ENCODE measurements at regions not wholly inside any gene's neighbourhood (a gene's known extent, or its start where the extent isn't known, plus 50 kb on each side); places are given as distances from the start of the nearest gene placed in this dataset.
A peak's percentile ranks its signal among the peaks of the same experiment; 100 is the strongest.

- TF ChIP-seq, protein P1, sequence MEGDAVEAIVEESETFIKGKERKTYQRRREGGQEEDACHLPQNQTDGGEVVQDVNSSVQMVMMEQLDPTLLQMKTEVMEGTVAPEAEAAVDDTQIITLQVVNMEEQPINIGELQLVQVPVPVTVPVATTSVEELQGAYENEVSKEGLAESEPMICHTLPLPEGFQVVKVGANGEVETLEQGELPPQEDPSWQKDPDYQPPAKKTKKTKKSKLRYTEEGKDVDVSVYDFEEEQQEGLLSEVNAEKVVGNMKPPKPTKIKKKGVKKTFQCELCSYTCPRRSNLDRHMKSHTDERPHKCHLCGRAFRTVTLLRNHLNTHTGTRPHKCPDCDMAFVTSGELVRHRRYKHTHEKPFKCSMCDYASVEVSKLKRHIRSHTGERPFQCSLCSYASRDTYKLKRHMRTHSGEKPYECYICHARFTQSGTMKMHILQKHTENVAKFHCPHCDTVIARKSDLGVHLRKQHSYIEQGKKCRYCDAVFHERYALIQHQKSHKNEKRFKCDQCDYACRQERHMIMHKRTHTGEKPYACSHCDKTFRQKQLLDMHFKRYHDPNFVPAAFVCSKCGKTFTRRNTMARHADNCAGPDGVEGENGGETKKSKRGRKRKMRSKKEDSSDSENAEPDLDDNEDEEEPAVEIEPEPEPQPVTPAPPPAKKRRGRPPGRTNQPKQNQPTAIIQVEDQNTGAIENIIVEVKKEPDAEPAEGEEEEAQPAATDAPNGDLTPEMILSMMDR (IDR thresholded peaks at IDR 0.05) = no peak
- Histone ChIP-seq H3K4me1 (ENCODE audit: low read depth) (no peaks in the 10 kb centered on the region), H3K4me3 (no peak overlapping the region), H3K36me3 (ENCODE audit: low read depth) (no peaks in the 10 kb centered on the region), H3K9me3 (no peaks in the 10 kb centered on the region)
- intact Hi-C loops (cut with DNase I, micrococcal nuclease) = loop anchor here in 1 of 2 donors (10.0 kb wide), 1 partner anchor 531 kb away; no protein-coding TSS in a partner anchor
- no peak for DNase-seq
- no peak for ATAC-seq
These were observed 88.3 kb upstream of the E2F7 start for GRCh38 chr12:77153706-77154105.

- Histone ChIP-seq H3K9me3 (no peaks in the 10 kb centered on the region), H3K4me3 (no peak overlapping the region), H3K4me1 (ENCODE audit: low read depth) (no peaks in the 10 kb centered on the region), H3K36me3 (ENCODE audit: low read depth) (no peaks in the 10 kb centered on the region)
- intact Hi-C loops (cut with DNase I, micrococcal nuclease) = loop anchor here in 1 of 2 donors (10.0 kb wide), 1 partner anchor 532 kb away; no protein-coding TSS in a partner anchor
- DNase-seq (peak in 1 of 3 donors; percentile 38), ATAC-seq (no peak)
- TF ChIP-seq, protein P1 (IDR thresholded peaks at IDR 0.05) = no peak
These were observed 87.3 kb upstream of the E2F7 start for GRCh38 chr12:77152623-77153193.

DNA sequence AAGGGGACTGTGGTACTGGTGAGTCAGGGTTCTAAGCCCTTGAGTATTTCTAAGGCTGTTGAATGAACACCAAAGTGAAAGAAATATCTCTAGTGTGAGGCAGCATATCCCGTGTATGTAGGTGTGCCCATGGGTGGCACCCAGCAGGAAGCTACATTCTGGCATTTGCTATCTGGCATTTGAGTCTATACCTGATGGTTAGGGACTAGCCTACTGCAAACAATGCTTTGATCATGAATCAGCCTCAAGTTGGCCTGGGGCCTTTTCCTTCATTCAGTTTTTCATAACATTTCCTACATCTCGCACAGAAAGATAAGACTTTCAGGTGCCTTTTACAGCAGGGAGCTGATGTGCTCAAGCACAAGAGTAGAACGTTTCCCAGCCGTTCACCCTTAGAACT, 85.7 kb upstream of the E2F7 start:
- TF ChIP-seq, protein P1 (IDR thresholded peaks at IDR 0.05) = no peak
- Histone ChIP-seq H3K4me3 (no peak overlapping the region), H3K36me3 (ENCODE audit: low read depth) (no peaks in the 10 kb centered on the region), H3K4me1 (ENCODE audit: low read depth) (no peaks in the 10 kb centered on the region), H3K9me3 (no peaks in the 10 kb centered on the region)
- ATAC-seq (no peak), DNase-seq (no peak)
- intact Hi-C loops (cut with DNase I, micrococcal nuclease) = loop anchor here in 1 of 2 donors (10.0 kb wide), 1 partner anchor 534 kb away; no protein-coding TSS in a partner anchor

DNA sequence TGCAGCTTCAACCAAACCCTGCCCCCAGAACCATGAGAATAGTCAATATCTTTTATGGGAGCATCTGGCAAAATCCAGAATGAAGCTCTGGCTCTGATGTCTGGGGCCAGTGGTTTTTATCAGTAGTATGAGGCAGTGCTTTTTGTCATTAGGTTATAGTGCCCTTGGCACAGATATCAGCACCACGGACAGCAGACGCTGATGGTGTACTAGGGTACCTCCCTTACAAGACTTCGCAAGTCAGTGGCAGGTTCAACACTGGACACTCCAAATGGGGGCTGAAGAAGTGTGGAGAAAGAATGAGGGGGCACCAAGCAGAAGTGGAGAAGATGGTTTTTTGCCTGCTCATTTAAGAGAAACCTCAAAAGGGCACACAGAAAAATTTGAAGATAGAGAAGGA, 68.2 kb upstream of the E2F7 start:
- ATAC-seq (no peak), DNase-seq (peak in 2 of 3 donors; percentile 32 to 54)
- no peaks in the 10 kb centered on the region for H3K9me3 ChIP-seq
- intact Hi-C loops (cut with DNase I, micrococcal nuclease) = no loop called here
- no peak overlapping the region for H3K4me3 ChIP-seq
- H3K4me1 ChIP-seq (ENCODE audit: low read depth) = no peaks in the 10 kb centered on the region
- TF ChIP-seq, protein P1 (IDR thresholded peaks at IDR 0.05) = no peak
- H3K36me3 ChIP-seq (ENCODE audit: low read depth) = no peaks in the 10 kb centered on the region

GRCh38 chr12:77131977-77132490, 66.7 kb upstream of the E2F7 start:
- H3K9me3 ChIP-seq = no peaks in the 10 kb centered on the region
- DNase-seq (no peak), ATAC-seq (no peak)
- no peaks in the 10 kb centered on the region for H3K4me1 ChIP-seq (ENCODE audit: low read depth)
- no peaks in the 10 kb centered on the region for H3K36me3 ChIP-seq (ENCODE audit: low read depth)
- intact Hi-C loops (cut with DNase I, micrococcal nuclease) = no loop called here
- TF ChIP-seq, protein P1 (IDR thresholded peaks at IDR 0.05) = no peak
- no peak overlapping the region for H3K4me3 ChIP-seq

Measured in mucosa of descending colon (tissue), 3 donors.